ENCODE measurements at regions not wholly inside any gene's neighbourhood (a gene's known extent, or its start where the extent isn't known, plus 50 kb on each side); places are given as distances from the start of the nearest gene placed in this dataset.

- H3K36me3 ChIP-seq (ENCODE audit: control insufficient read depth, insufficient read depth, low read length): no peaks in the 10 kb centered on the region
- H3K9me1 ChIP-seq (ENCODE audit: control insufficient read depth, insufficient read depth, low read length): no peaks in the 10 kb centered on the region
- TF ChIP-seq ZNF644 (tag; IDR thresholded peaks at IDR 0.05; ENCODE audit: low read depth) (no peak), TRIM25 (IDR thresholded peaks at IDR 0.05; ENCODE audit: borderline replicate concordance) (no peak)
- POLR2A ChIA-PET: no interaction called here
- no peaks in the 10 kb centered on the region; a peak in 1 of 5 replicates for H3K27me3 ChIP-seq (ENCODE audit: control insufficient read depth in 2 of 2, insufficient read depth in 2 of 2, low read length in 2 of 2)
- no peak overlapping the region for H3K4me2 ChIP-seq (ENCODE audit: insufficient read depth, low read length)
- BruUV-seq (replicated peaks): no TSS peak
- H3K9me3 ChIP-seq (replicated peaks; ENCODE audit: control insufficient read depth, insufficient read depth, low read depth, low read length): no peaks in the 10 kb centered on the region
- H3K79me2 ChIP-seq (ENCODE audit: control insufficient read depth, insufficient read depth, low read length): no peaks in the 10 kb centered on the region
- no peaks in the 10 kb centered on the region for H4K20me1 ChIP-seq (replicated peaks; ENCODE audit: control insufficient read depth, insufficient read depth, low read length)
- FAIRE-seq (no peak), ATAC-seq (no peak), DNase-seq (ENCODE audit: extremely low read depth in 1 of 4, low spot score in 3 of 4) (no peak)
- H3K27ac ChIP-seq (ENCODE audit: extremely low read depth, low read depth, low read length): no peak overlapping the region
- H2AFZ ChIP-seq (ENCODE audit: low read depth, low read length): no peak overlapping the region
- WGBS (ENCODE audit: insufficient coverage, low coverage, missing lambda C conversion rate): 4% methylated on average over 4 of the region's 4 CpGs
- H3K4me1 ChIP-seq (replicated peaks in 1 of 2; ENCODE audit: control insufficient read depth in 2 of 2, insufficient read depth in 2 of 2, low read length in 2 of 2): no peaks in the 10 kb centered on the region
- no peak overlapping the region for H3K4me3 ChIP-seq
- CTCF ChIA-PET (ENCODE audit: low intra/inter-chr PET ratio): no interaction called here
- H3K9ac ChIP-seq (ENCODE audit: insufficient read depth in 1 of 2, low read depth in 2 of 2, low read length in 2 of 2): no peak overlapping the region
- intact Hi-C loops (cut with micrococcal nuclease): no loop called here
- in situ Hi-C loops (cut with MboI): no loop called here
Measured at GRCh38 chr1:64330839-64331238, 127.4 kb downstream of the UBE2U start.

- ATAC-seq: no peak
- 0% methylated on average over 4 of the region's 4 CpGs for WGBS (ENCODE audit: insufficient coverage, low coverage, missing lambda C conversion rate)
- no peak overlapping the region for H3K9ac ChIP-seq (ENCODE audit: insufficient read depth in 1 of 2, low read depth in 2 of 2, low read length in 2 of 2)
- H3K27me3 ChIP-seq (ENCODE audit: control insufficient read depth in 2 of 2, insufficient read depth in 2 of 2, low read length in 2 of 2): no peaks in the 10 kb centered on the region
- no peak for FAIRE-seq
- H3K27ac ChIP-seq (ENCODE audit: extremely low read depth, low read depth, low read length): no peak overlapping the region
- H3K79me2 ChIP-seq (ENCODE audit: control insufficient read depth, insufficient read depth, low read length): no peaks in the 10 kb centered on the region
- no peaks in the 10 kb centered on the region; the same call in 1 of the 2 replicates for H4K20me1 ChIP-seq (replicated peaks; ENCODE audit: control insufficient read depth, insufficient read depth, low read length)
- no TSS peak for BruUV-seq (replicated peaks)
- H3K4me1 ChIP-seq (replicated peaks in 1 of 2; ENCODE audit: control insufficient read depth in 2 of 2, insufficient read depth in 2 of 2, low read length in 2 of 2): no peaks in the 10 kb centered on the region
- no peak for DNase-seq (ENCODE audit: extremely low read depth in 1 of 4, low spot score in 3 of 4)
- H3K9me1 ChIP-seq (ENCODE audit: control insufficient read depth, insufficient read depth, low read length): no peaks in the 10 kb centered on the region
- intact Hi-C loops (cut with micrococcal nuclease): no loop called here
- ChIA-PET POLR2A (no interaction called here), CTCF (ENCODE audit: low intra/inter-chr PET ratio) (no interaction called here)
- H3K4me2 ChIP-seq (ENCODE audit: insufficient read depth, low read length): no peak overlapping the region
- in situ Hi-C loops (cut with MboI): no loop called here
- no peak overlapping the region for H2AFZ ChIP-seq (ENCODE audit: low read depth, low read length)
- no peaks in the 10 kb centered on the region for H3K36me3 ChIP-seq (ENCODE audit: control insufficient read depth, insufficient read depth, low read length)
- H3K9me3 ChIP-seq (replicated peaks; ENCODE audit: control insufficient read depth, insufficient read depth, low read depth, low read length): no peaks in the 10 kb centered on the region
- H3K4me3 ChIP-seq: no peak overlapping the region
- TF ChIP-seq U2AF1 (optimal IDR thresholded peaks at IDR 0.05; ENCODE audit: low read depth, low read length): no peak
- no peak for TF ChIP-seq CAMTA2 (CRISPR knock-in tag; conservative IDR thresholded peaks at IDR 0.05)
- no peak for TF ChIP-seq E2F3 (CRISPR knock-in tag; IDR thresholded peaks at IDR 0.05)
- no peak for TF ChIP-seq VEZF1 (CRISPR knock-in tag; IDR thresholded peaks at IDR 0.05)
- TF ChIP-seq XRCC5 (IDR thresholded peaks at IDR 0.05; ENCODE audit: low read depth, low read length): no peak
- no peak for TF ChIP-seq POLR3A (IDR thresholded peaks at IDR 0.05; ENCODE audit: borderline replicate concordance, extremely low read depth, insufficient read depth, insufficient read length)
- no peak for TF ChIP-seq SREBF1 (IDR thresholded peaks at IDR 0.05; ENCODE audit: borderline replicate concordance, low read depth, low read length)
- TF ChIP-seq ZNF239 (CRISPR knock-in tag; IDR thresholded peaks at IDR 0.05): no peak
- no peak for TF ChIP-seq FOSL1 (tag; conservative IDR thresholded peaks at IDR 0.05)
- TF ChIP-seq POLR2G (IDR thresholded peaks at IDR 0.05; ENCODE audit: low read depth, low read length): no peak
- no peak for TF ChIP-seq ZEB2 (IDR thresholded peaks at IDR 0.05)
- TF ChIP-seq ZKSCAN8 (CRISPR knock-in tag; IDR thresholded peaks at IDR 0.05): no peak
- TF ChIP-seq MEF2D (tag; conservative IDR thresholded peaks at IDR 0.05; ENCODE audit: low read depth): no peak
Measured at GRCh38 chr1:64335636-64336035, 132.2 kb downstream of the UBE2U start.

Measured in K562 (cell line).